ENCODE measurements at regions not wholly inside any gene's neighbourhood (a gene's known extent, or its start where the extent isn't known, plus 50 kb on each side); places are given as distances from the start of the nearest gene placed in this dataset.
"Not testable (repeated sequence)": the region's sequence is repeated elsewhere in the genome, so short reads cannot be mapped to it uniquely, and the experiment has no call there.

DNA sequence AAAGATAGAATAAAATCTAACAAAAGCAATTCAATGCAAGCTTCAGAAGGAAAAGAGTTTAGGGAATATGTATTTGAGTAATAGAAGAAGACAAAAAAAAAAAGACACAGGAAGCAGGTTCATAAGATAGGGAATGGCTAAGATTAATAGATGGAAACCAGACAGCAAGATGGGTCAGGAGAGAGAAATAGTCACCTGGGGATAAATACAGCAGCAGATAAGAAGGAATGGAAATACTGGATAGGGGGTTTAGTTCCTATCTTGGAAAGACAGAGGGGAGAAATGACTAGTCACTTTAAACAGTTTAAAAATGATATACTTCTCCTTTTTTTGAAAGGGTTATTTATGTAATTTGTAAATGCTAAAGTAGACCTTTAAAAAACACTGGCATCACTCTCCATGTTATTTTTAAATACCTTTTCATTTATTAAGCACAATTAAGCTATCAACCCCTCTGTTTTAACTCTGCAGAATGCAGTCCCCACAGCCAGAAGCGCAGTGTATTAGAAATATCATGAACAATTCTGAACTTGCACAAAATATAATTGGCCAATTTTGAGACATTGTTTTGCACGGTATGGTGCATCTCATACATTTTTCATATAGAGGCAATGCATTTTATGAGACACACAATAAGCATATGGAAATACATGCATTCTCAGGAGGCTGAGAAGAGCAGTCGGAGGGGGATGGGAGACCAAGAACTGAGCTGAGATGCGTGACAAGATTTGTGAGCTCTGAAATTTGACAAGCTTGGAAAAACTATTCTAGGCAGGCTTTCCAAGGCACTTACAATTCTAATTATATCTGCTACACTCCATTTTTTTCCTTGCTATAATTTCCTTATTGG, 303.4 kb upstream of the PRICKLE1 start:
- DNase-seq (no peak), ATAC-seq (ENCODE audit: low read depth) (no peak)
- Mint-ChIP-seq H3K4me3 (no peak overlapping the region), H3K27me3 (no peaks in the 10 kb centered on the region), H3K36me3 (no peaks in the 10 kb centered on the region), H3K4me1 (no peaks in the 10 kb centered on the region), H3K9me3 (peaks cover 8% of the 10 kb centered on the region), H3K27ac (no peak overlapping the region)
- POLR2A ChIA-PET = no interaction called here

DNA sequence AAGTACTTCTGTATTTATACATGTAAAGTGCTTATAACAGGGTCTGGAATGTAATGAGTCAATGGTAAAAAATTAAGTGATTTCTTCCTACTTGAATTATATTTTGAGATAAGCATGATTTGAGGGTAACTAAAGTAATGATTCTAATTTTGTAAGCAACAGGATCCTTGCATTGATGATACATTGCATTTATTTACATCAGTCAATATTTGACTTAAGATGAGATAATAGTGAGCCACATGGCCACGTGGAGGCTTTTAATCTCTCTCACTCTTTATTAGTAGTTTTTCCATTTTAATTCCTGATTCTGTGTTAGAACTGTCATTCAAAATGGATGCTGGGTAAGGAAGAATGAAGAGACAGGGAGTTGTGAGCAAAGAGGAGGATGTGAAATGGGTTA, 298.1 kb upstream of the PRICKLE1 start:
- Mint-ChIP-seq H3K4me1 (no peaks in the 10 kb centered on the region), H3K9me3 (peaks cover 1% of the 10 kb centered on the region), H3K36me3 (no peaks in the 10 kb centered on the region), H3K27ac (no peak overlapping the region), H3K27me3 (no peaks in the 10 kb centered on the region), H3K4me3 (no peak overlapping the region)
- DNase-seq (no peak), ATAC-seq (ENCODE audit: low read depth) (no peak)
- POLR2A ChIA-PET = no interaction called here

DNA sequence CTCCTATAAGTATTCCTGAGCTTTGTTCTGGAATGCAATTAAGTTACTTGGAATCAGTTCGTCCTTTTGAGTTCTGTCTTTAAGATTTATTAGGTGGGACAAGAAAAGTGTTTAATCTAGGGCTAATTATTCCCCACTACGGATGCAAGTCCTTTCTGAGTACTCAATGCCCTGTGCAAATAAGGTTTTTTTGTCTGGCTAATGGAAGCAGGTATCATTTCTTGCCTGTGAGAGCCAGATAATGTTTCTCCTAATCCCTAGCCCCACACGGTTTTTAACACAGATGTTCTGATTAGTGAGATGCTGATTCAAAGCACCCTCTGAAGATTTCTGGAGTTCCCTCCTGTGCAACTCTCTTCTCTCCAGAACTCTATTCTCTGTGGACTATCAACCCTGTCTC, 296.6 kb upstream of the PRICKLE1 start:
- no peak overlapping the region for H3K4me3 Mint-ChIP-seq
- ATAC-seq (ENCODE audit: low read depth) (no peak), DNase-seq (no peak)
- no peak overlapping the region for H3K27ac Mint-ChIP-seq
- H3K36me3 Mint-ChIP-seq = no peaks in the 10 kb centered on the region
- no peaks in the 10 kb centered on the region for H3K4me1 Mint-ChIP-seq
- POLR2A ChIA-PET = no interaction called here
- peaks cover 1% of the 10 kb centered on the region for H3K9me3 Mint-ChIP-seq
- no peaks in the 10 kb centered on the region for H3K27me3 Mint-ChIP-seq

DNA sequence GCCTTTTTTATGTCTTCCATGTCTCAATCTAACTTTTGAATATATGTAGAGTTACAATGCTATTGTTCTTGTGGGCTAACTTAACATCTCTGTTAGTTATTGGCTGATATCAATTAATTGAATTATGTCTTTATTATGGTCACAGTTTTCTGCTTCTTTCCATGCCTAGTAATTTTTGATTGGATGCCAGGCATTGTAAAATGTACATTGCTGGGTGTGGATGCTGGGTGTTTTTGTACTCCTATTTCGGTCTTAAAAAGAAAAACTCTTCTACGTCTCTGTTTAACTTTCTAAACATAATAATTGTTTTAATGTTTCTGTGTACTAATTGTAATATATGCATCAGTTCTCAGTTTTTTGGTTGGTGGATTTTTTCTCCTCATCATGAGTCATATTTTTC, 296.1 kb upstream of the PRICKLE1 start:
- H3K4me3 Mint-ChIP-seq = no peak overlapping the region

DNA sequence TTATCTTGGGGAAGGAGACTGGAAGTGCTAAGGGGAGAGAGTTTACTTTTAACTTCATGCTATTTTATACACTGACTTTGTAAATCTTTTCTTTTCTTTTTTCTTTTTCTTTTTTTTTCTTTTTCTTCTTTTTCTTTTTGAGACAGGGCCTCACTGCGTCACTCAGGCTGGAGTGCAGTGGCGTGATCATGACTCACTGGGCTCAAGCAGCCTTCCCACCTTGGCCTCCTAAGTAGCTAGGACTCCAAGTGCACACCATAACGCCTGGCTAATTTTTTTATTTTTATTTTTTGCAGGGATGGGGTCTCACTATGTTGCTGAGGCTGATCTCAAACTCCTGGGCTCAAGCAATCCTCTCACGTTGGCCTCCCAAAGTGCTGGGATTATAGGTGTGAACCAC, 294.6 kb upstream of the PRICKLE1 start:
- POLR2A ChIA-PET = no interaction called here
- no peak for DNase-seq
- no peak overlapping the region for H3K4me3 Mint-ChIP-seq
- no peaks in the 10 kb centered on the region for H3K27me3 Mint-ChIP-seq
- no peaks in the 10 kb centered on the region for H3K4me1 Mint-ChIP-seq
- peaks cover 1% of the 10 kb centered on the region for H3K9me3 Mint-ChIP-seq
- H3K27ac Mint-ChIP-seq = no peak overlapping the region
- ATAC-seq (ENCODE audit: low read depth) = no peak
- H3K36me3 Mint-ChIP-seq = no peaks in the 10 kb centered on the region

More for the DNA sequence above, 296.1 kb upstream of the PRICKLE1 start:
- H3K4me1 Mint-ChIP-seq = no peaks in the 10 kb centered on the region
- DNase-seq = no peak
- no peak for ATAC-seq (ENCODE audit: low read depth)
- POLR2A ChIA-PET = no interaction called here
- peaks cover 1% of the 10 kb centered on the region for H3K9me3 Mint-ChIP-seq
- no peaks in the 10 kb centered on the region for H3K27me3 Mint-ChIP-seq
- H3K36me3 Mint-ChIP-seq = no peaks in the 10 kb centered on the region
- H3K27ac Mint-ChIP-seq = no peak overlapping the region

DNA sequence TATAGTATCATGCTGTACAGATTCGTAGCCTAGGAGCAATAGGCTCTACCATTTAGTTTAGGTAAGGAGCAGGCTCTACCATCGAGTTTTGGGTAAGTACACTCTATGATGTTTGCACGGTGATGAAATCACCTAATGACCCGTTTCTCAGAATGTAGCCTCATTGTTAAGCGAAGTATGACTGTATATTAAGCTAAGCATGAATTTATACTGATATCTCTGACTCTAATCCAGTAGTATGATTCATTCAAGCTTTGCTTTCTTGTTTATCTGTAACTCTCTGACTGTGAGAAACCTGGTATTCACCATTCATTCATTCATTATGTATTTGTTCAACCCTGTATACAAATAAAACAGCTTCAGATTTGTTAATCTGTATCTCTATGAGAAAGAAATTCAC, 283.9 kb upstream of the PRICKLE1 start:
- POLR2A ChIA-PET = no interaction called here
- no peaks in the 10 kb centered on the region for H3K27me3 Mint-ChIP-seq
- no peaks in the 10 kb centered on the region for H3K36me3 Mint-ChIP-seq
- H3K9me3 Mint-ChIP-seq = no peaks in the 10 kb centered on the region
- ATAC-seq (ENCODE audit: low read depth) (no peak), DNase-seq (no peak)
- H3K27ac Mint-ChIP-seq = no peak overlapping the region
- H3K4me3 Mint-ChIP-seq = no peak overlapping the region
- H3K4me1 Mint-ChIP-seq = no peaks in the 10 kb centered on the region

DNA sequence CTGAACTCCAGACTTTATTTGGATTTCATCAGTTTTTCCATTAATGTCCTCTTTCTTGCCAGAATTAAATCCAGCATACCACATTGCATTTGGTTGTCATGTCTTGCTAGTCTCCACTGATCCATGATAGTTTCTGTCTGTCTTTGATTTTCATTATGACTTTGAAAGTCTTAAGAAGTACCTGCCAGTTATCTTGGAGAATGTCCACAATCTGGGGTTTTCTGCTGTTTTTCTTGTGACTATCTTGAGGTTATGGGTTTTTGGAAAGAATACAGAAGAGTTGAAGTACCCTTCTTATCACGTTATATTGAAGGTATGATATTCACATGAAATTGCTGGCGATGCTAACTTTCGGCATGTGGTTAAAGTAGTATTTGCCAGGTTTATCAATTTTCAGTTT, 282.3 kb upstream of the PRICKLE1 start:
- Mint-ChIP-seq H3K27me3 (no peaks in the 10 kb centered on the region), H3K27ac (no peak overlapping the region), H3K4me3 (no peak overlapping the region), H3K4me1 (no peaks in the 10 kb centered on the region), H3K36me3 (no peaks in the 10 kb centered on the region), H3K9me3 (no peaks in the 10 kb centered on the region)
- ATAC-seq (ENCODE audit: low read depth) (no peak), DNase-seq (no peak)
- POLR2A ChIA-PET = no interaction called here

DNA sequence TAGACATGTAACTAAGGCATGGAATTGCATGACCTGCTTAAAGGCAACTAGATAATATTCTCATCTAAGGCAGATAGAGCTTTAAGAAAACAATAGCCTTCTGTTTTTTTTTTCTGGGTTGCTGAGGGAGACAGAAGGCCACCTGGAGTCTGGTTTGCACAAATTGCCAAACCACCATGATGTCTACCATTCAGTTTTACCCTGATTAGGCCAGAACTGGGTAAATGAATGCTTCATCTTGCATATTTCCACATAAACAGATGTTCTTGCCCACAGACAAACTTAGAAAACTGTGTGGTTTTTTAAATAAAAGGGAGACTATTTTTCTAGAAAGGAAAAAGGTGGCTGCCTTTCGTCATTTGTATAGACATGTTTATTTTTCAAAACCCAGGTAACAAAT, 278.7 kb upstream of the PRICKLE1 start:
- Mint-ChIP-seq H3K4me3 (no peak overlapping the region), H3K36me3 (no peaks in the 10 kb centered on the region), H3K4me1 (no peaks in the 10 kb centered on the region), H3K9me3 (peaks cover 2% of the 10 kb centered on the region), H3K27ac (no peak overlapping the region), H3K27me3 (no peaks in the 10 kb centered on the region)
- no peak for ATAC-seq (ENCODE audit: low read depth)
- POLR2A ChIA-PET = no interaction called here
- no peak for DNase-seq

DNA sequence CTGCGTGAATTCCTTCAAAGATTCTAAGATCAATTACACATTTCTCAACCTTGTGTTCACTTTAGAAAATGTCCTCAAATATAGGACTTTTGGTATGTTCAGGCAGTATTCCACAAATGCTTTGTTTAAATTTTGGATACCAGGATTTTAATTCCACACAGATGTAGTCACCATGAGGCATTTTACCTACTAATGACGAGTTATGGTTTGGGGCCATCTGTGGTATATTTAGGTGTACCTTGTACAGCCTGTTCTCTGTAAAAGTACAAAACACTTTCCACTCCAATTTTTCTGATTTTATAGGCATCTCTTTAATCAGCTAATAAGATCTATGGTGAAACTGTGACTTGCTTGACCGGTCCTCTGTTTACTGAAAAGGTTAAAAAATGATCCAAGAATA, 275.7 kb upstream of the PRICKLE1 start:
- Mint-ChIP-seq H3K27ac (no peak overlapping the region), H3K9me3 (peaks cover 6% of the 10 kb centered on the region), H3K27me3 (no peaks in the 10 kb centered on the region), H3K4me1 (no peaks in the 10 kb centered on the region), H3K4me3 (no peak overlapping the region), H3K36me3 (no peaks in the 10 kb centered on the region)
- POLR2A ChIA-PET = no interaction called here
- no peak for ATAC-seq (ENCODE audit: low read depth)
- DNase-seq = no peak

DNA sequence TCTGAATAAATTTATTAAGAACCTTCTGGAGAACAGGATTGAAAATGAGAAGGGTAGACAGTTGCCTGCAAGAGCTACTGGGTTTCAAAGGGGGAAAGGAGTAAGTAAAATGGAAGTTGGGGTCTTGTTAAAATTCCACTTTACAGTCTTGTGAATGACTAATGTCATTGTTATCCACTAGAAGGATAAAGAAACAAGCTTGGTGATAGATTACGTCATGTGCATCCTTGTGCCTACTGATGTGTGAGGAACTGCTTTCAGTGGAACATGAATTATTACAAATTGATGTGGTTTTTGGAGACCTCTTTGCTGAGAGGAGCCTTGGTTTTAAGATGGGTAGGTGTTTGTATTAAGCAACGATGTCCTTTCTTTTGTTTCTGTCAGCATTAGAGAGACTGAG, 272.5 kb upstream of the PRICKLE1 start:
- ATAC-seq (ENCODE audit: low read depth) (no peak), DNase-seq (no peak)
- H3K9me3 Mint-ChIP-seq = peaks cover 6% of the 10 kb centered on the region
- H3K4me1 Mint-ChIP-seq = no peaks in the 10 kb centered on the region
- H3K27ac Mint-ChIP-seq = no peak overlapping the region
- no peaks in the 10 kb centered on the region for H3K27me3 Mint-ChIP-seq
- POLR2A ChIA-PET = no interaction called here
- no peak overlapping the region for H3K4me3 Mint-ChIP-seq
- H3K36me3 Mint-ChIP-seq = no peaks in the 10 kb centered on the region

DNA sequence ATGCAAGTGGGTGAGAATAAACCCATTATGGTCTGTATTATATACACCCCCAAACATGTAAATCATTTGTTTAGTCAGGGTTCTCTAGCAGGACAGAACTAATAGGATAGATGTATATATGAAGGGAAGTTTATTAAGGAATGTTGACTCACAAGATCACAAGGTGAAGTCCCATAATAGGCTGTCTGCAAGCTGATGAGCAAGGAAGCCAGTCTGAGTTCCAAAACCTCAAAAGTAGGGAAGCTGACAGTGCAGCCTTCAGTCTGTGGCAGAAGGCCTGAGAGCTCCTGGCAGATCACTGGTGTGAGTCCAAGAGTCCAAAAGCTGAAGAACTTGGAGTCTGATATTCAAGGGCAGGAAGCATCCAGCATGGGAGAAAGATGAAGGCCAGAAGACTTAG, 270.8 kb upstream of the PRICKLE1 start:
- H3K27ac Mint-ChIP-seq; H3K4me1 Mint-ChIP-seq; ATAC-seq (ENCODE audit: low read depth); H3K36me3 Mint-ChIP-seq; DNase-seq; H3K27me3 Mint-ChIP-seq; POLR2A ChIA-PET; H3K9me3 Mint-ChIP-seq; H3K4me3 Mint-ChIP-seq: not testable (repeated sequence)

DNA sequence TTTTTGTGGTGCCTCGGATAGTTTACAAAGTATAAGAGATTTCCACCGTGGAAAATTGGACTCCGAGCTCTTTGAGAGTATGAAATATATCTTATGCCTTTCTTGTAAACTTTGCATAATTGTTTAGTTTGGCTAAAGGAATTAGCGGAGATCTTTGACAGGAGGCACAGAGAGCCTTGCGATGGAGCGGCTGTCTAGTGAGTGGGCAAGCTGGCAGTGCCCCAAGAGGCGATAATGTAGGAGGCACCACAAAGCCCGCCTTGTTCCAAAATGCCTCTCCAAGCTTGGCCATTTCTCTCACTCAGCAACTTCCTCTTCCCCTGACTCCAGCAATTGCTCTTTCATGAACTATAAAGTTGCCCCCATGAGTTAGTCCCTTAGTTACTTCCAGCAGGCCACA, 270.1 kb upstream of the PRICKLE1 start:
- Mint-ChIP-seq H3K9me3 (peaks cover 6% of the 10 kb centered on the region), H3K4me3 (no peak overlapping the region), H3K36me3 (no peaks in the 10 kb centered on the region), H3K27ac (no peak overlapping the region), H3K27me3 (no peaks in the 10 kb centered on the region), H3K4me1 (no peaks in the 10 kb centered on the region)
- ATAC-seq (ENCODE audit: low read depth) = no peak
- POLR2A ChIA-PET = no interaction called here
- no peak for DNase-seq

DNA sequence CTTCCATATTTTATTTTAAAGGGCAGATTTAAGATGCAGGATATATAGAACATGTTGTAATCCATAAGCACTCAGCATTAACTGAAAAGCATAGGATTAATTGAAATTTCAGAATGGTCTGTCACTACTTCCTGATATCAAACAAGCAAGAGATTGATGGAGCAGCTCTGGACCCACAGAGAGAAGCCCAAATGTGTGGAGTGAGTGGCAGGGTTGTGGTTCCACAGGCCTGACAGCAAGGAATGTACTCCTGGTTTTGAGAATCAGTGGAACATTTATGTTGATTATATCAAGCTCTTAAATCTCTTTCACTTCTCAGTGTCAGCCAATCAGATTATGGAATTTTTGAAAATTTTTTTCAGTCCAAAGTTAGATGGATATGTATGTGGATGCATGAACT, 267.6 kb upstream of the PRICKLE1 start:
- no peak for DNase-seq
- POLR2A ChIA-PET = no interaction called here
- no peak overlapping the region for H3K27ac Mint-ChIP-seq
- no peaks in the 10 kb centered on the region for H3K4me1 Mint-ChIP-seq
- no peaks in the 10 kb centered on the region for H3K27me3 Mint-ChIP-seq
- no peaks in the 10 kb centered on the region for H3K36me3 Mint-ChIP-seq
- peaks cover under 1% of the 10 kb centered on the region for H3K9me3 Mint-ChIP-seq
- no peak for ATAC-seq (ENCODE audit: low read depth)
- H3K4me3 Mint-ChIP-seq = no peak overlapping the region

DNA sequence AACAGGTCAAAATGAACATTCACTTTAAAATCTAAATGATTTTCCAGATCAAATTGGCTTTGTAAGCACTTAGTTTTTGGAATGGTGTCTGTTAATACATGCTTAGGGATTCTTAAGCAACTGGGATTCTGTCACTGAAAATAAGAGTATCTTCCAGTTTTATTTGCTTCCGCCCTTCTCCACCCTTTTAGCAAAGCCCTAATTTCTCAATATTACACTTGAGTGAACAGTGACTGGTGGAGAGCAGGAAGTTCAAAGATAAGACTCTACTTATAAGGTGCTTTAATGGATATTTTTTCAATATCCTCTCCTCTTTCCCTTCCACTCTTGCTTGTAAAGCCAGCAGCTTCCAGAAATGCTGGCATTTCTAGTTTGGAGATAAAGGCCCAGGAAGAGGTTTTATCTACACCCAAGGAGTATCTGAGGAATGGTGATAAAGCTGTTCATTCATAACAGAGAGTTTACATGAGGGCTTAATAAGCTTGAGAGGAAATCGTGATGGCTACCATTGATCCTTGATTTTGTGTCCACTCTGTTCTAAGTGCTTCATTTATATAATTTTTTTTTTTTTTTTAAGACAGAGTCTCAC, 265.9 kb upstream of the PRICKLE1 start:
- Mint-ChIP-seq H3K4me1 (no peaks in the 10 kb centered on the region), H3K27ac (no peak overlapping the region), H3K4me3 (no peak overlapping the region), H3K36me3 (no peaks in the 10 kb centered on the region), H3K27me3 (no peaks in the 10 kb centered on the region), H3K9me3 (no peaks in the 10 kb centered on the region)
- POLR2A ChIA-PET = no interaction called here
- ATAC-seq (ENCODE audit: low read depth) (no peak), DNase-seq (no peak)
